CD4-positive, CD25-positive, alpha-beta regulatory T cell (primary cell): ENCODE measurements at regions not wholly inside any gene's neighbourhood (a gene's known extent, or its start where the extent isn't known, plus 50 kb on each side); places are given as distances from the start of the nearest gene placed in this dataset.
"Not testable (repeated sequence)": the region's sequence is repeated elsewhere in the genome, so short reads cannot be mapped to it uniquely, and the experiment has no call there.

Source experiments
- ATAC-seq, 2 donors: fragments of 150-1000 bp; cut with Tn5 transposase; one replicate each; pipeline ENCODE4 v1.10.0; 2021; ENCODE audit warnings: low read depth in 2 of 2, moderate number of reproducible peaks in 2 of 2, moderate library complexity in 1 of 2
- DNase-seq, 3 donors: peaks; one replicate each; pipeline versions ENCODE4 v3.0.0 to v3.0.0-alpha.2; 2012 to 2022; ENCODE audit warnings: mixed read lengths in 1 of 3
- H3K27ac ChIP-seq: one replicate; pipeline ENCODE4 v1.7.0; 2013; ENCODE audit warnings: mild to moderate bottlenecking, low read length; ENCODE audit not compliant: insufficient read depth, poor library complexity, severe bottlenecking
- H3K27me3 ChIP-seq: one replicate; pipeline ENCODE4 v1.7.0; 2013; ENCODE audit warnings: low read length; ENCODE audit not compliant: control insufficient read depth, insufficient read depth
- H3K36me3 ChIP-seq: one replicate; pipeline ENCODE4 v1.7.0; 2013; ENCODE audit warnings: mild to moderate bottlenecking, low read length, moderate library complexity; ENCODE audit not compliant: control insufficient read depth, insufficient read depth
- H3K4me1 ChIP-seq: 2 replicates; pipeline ENCODE4 v1.7.0; 2013; ENCODE audit warnings: mild to moderate bottlenecking, low read length; ENCODE audit not compliant: insufficient read depth, control insufficient read depth, poor library complexity, severe bottlenecking
- H3K4me3 ChIP-seq: one replicate; pipeline ENCODE4 v1.7.0; 2013; ENCODE audit warnings: low read depth, mild to moderate bottlenecking, low read length, moderate library complexity
- H3K9me3 ChIP-seq, 2 experiments: 1 replicate in 1 of 2; 2 replicates in 1 of 2; pipeline ENCODE4 v1.7.0; 2013; ENCODE audit warnings: low read length in 2 of 2, mild to moderate bottlenecking in 1 of 2, moderate library complexity in 1 of 2; ENCODE audit not compliant: control insufficient read depth in 2 of 2
- H3K27ac Mint-ChIP-seq, 3 donors: one replicate each; pipeline ENCODE4 v1.8.0; 2020 to 2022; ENCODE audit warnings: mild to moderate bottlenecking in 3 of 3, mixed read lengths in 3 of 3, moderate library complexity in 2 of 3
- H3K27me3 Mint-ChIP-seq: one replicate; pipeline ENCODE4 v1.8.0; 2022; ENCODE audit warnings: mild to moderate bottlenecking, mixed read lengths
- H3K36me3 Mint-ChIP-seq: one replicate; pipeline ENCODE4 v1.8.0; 2020; ENCODE audit warnings: mixed read lengths
- H3K4me1 Mint-ChIP-seq, 4 donors: one replicate each; pipeline ENCODE4 v1.8.0; 2020 to 2022; ENCODE audit warnings: mixed read lengths in 4 of 4, mild to moderate bottlenecking in 1 of 4
- H3K4me3 Mint-ChIP-seq, 4 donors: one replicate each; pipeline ENCODE4 v1.8.0; 2020 to 2022; ENCODE audit warnings: mild to moderate bottlenecking in 4 of 4, mixed read lengths in 4 of 4, moderate library complexity in 3 of 4
- H3K9me3 Mint-ChIP-seq, 7 donors: one replicate each; pipeline ENCODE4 v1.8.0; 2020 to 2022; ENCODE audit warnings: mixed read lengths in 7 of 7, mild to moderate bottlenecking in 3 of 7, moderate library complexity in 2 of 7

- no peak for ATAC-seq
- no peak overlapping the region for H3K27ac Mint-ChIP-seq
- no peaks in the 10 kb centered on the region for H3K36me3 Mint-ChIP-seq
These were observed 242.1 kb upstream of the CYRIA start for GRCh38 chr2:16907645-16908282.

GRCh38 chr2:16905325-16905724 is 239.7 kb upstream of the CYRIA start:
- H3K27me3 ChIP-seq, H3K36me3 ChIP-seq, H3K9me3 ChIP-seq, H3K4me1 ChIP-seq, H3K27me3 Mint-ChIP-seq, ATAC-seq, H3K4me3 Mint-ChIP-seq, H3K27ac Mint-ChIP-seq, H3K4me1 Mint-ChIP-seq, H3K27ac ChIP-seq, H3K4me3 ChIP-seq, H3K36me3 Mint-ChIP-seq, DNase-seq: not testable (repeated sequence)
- peaks cover 0 to 11% (median 4%) of the 10 kb centered on the region in 7 donors for H3K9me3 Mint-ChIP-seq

More at GRCh38 chr2:16907645-16908282, 242.1 kb upstream of the CYRIA start:
- Histone ChIP-seq H3K36me3 (no peaks in the 10 kb centered on the region), H3K9me3 (no peaks in the 10 kb centered on the region), H3K4me3 (no peak overlapping the region), H3K27me3 (no peaks in the 10 kb centered on the region), H3K27ac (no peak overlapping the region), H3K4me1 (no peaks in the 10 kb centered on the region)
- H3K9me3 Mint-ChIP-seq = peaks cover 0 to 11% (median 4%) of the 10 kb centered on the region in 7 donors
- H3K27me3 Mint-ChIP-seq = no peaks in the 10 kb centered on the region
- H3K4me1 Mint-ChIP-seq = no peaks in the 10 kb centered on the region
- DNase-seq = no peak
- no peak overlapping the region for H3K4me3 Mint-ChIP-seq

DNA sequence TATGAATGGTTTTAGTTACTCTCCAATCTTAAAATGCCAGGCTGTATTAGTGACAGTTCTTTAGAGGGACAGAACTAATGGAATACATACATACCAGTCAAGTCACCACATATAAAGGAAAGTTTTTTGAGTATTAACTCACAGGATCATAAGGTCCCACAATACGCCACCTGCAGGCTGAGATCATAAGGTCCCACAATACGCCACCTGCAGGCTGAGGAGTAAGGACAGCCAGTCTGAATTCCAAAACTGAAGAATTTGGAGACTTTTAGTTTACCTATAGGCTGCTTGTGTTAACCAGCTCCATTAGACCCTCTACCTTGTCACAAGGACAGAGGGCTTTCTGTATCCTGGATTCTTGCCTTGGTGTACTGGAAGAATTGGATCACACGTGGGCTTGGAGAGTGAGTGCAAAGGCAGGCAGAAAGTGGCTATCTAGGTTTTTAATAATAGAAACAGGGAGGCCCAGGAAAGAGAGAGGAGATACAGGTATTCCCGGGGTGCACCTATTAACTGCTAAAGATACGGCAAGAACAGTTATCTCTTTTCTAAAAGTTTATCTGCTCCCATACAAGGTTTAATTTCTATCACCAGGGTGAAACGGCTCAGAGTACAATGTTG is 234.9 kb upstream of the CYRIA start:
- H3K4me1 Mint-ChIP-seq = no peaks in the 10 kb centered on the region
- H3K36me3 Mint-ChIP-seq = no peaks in the 10 kb centered on the region
- Histone ChIP-seq H3K27me3 (no peaks in the 10 kb centered on the region), H3K36me3 (no peaks in the 10 kb centered on the region), H3K4me1 (no peaks in the 10 kb centered on the region), H3K9me3 (no peaks in the 10 kb centered on the region), H3K27ac (no peak overlapping the region), H3K4me3 (no peak overlapping the region)
- DNase-seq = no peak
- no peaks in the 10 kb centered on the region for H3K27me3 Mint-ChIP-seq
- peaks cover 0 to 8% (median 0%) of the 10 kb centered on the region in 7 donors for H3K9me3 Mint-ChIP-seq
- H3K27ac Mint-ChIP-seq = no peak overlapping the region
- no peak for ATAC-seq
- H3K4me3 Mint-ChIP-seq = no peak overlapping the region

GRCh38 chr2:16899958-16900357 is 234.3 kb upstream of the CYRIA start:
- Histone ChIP-seq H3K27me3 (no peaks in the 10 kb centered on the region), H3K36me3 (no peaks in the 10 kb centered on the region), H3K4me1 (no peaks in the 10 kb centered on the region), H3K27ac (no peak overlapping the region), H3K9me3 (no peaks in the 10 kb centered on the region), H3K4me3 (no peak overlapping the region)
- Mint-ChIP-seq H3K36me3 (no peaks in the 10 kb centered on the region), H3K27me3 (no peaks in the 10 kb centered on the region), H3K4me3 (no peak overlapping the region), H3K4me1 (no peaks in the 10 kb centered on the region), H3K27ac (no peak overlapping the region), H3K9me3 (peaks cover 0 to 8% (median 1%) of the 10 kb centered on the region in 7 donors)
- ATAC-seq = no peak
- no peak for DNase-seq

GRCh38 chr2:16890081-16890480 is 224.4 kb upstream of the CYRIA start:
- Histone ChIP-seq H3K27me3 (no peaks in the 10 kb centered on the region), H3K27ac (no peak overlapping the region), H3K4me1 (no peaks in the 10 kb centered on the region), H3K36me3 (no peaks in the 10 kb centered on the region), H3K9me3 (no peaks in the 10 kb centered on the region), H3K4me3 (no peak overlapping the region)
- no peaks in the 10 kb centered on the region for H3K36me3 Mint-ChIP-seq
- DNase-seq (no peak), ATAC-seq (no peak)
- no peak overlapping the region for H3K27ac Mint-ChIP-seq
- H3K4me1 Mint-ChIP-seq = no peaks in the 10 kb centered on the region
- H3K27me3 Mint-ChIP-seq = no peaks in the 10 kb centered on the region
- no peak overlapping the region for H3K4me3 Mint-ChIP-seq
- peaks cover 0 to 5% (median 1%) of the 10 kb centered on the region in 7 donors for H3K9me3 Mint-ChIP-seq

GRCh38 chr2:16885027-16885426 is 219.4 kb upstream of the CYRIA start:
- Mint-ChIP-seq H3K4me3 (no peak overlapping the region), H3K27me3 (no peaks in the 10 kb centered on the region), H3K9me3 (peaks cover 2 to 10% (median 6%) of the 10 kb centered on the region in 7 donors), H3K4me1 (no peaks in the 10 kb centered on the region), H3K27ac (no peak overlapping the region), H3K36me3 (no peaks in the 10 kb centered on the region)
- H3K27me3 ChIP-seq = no peaks in the 10 kb centered on the region
- H3K4me3 ChIP-seq = no peak overlapping the region
- H3K4me1 ChIP-seq = no peaks in the 10 kb centered on the region
- no peak overlapping the region for H3K27ac ChIP-seq
- H3K9me3 ChIP-seq = no peaks in the 10 kb centered on the region
- DNase-seq (no peak), ATAC-seq (no peak)
- H3K36me3 ChIP-seq = no peaks in the 10 kb centered on the region

DNA sequence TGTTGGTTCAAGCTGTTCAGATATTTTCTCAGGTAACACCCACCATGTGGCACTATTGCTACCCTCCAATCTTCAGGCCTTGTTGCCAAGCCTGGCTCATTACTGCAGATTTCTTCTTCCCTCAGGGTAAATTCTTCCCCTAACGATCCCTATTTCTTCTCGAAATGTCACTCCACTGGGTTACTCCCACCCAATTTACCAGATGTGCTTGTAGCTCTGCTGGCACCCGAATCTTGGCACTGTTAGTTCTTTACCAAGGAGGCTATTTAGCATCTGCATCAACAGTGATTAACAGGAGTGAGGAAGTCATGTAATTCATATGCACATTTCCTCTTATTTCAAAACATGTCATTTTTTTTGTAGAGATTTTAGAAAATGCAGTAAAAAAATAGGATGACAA is 217.1 kb upstream of the CYRIA start:
- H3K27ac Mint-ChIP-seq = no peak overlapping the region
- H3K36me3 ChIP-seq = no peaks in the 10 kb centered on the region

DNA sequence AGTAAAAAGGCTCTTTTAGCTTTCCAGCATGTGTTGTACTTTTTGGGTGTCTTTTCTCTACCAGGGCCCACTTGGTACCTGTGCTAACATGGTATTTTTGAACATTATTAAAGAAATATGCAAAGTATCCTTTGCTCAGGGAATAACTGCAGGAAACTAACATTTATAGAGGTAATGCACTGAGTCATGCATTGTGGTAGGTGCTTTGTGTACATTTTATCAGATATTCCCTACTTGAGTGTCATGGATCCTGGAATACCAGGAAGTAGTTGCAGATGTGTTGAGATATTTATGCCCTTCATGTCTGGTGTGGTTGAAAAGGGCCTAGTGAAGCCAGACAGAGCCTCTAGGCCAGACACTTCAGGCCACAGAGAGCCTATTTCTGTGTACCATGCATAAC is 215.5 kb upstream of the CYRIA start:
- H3K4me1 ChIP-seq = no peaks in the 10 kb centered on the region
- no peaks in the 10 kb centered on the region for H3K27me3 ChIP-seq
- DNase-seq = no peak
- Mint-ChIP-seq H3K4me3 (no peak overlapping the region), H3K27me3 (no peaks in the 10 kb centered on the region), H3K4me1 (no peaks in the 10 kb centered on the region), H3K36me3 (no peaks in the 10 kb centered on the region), H3K27ac (no peak overlapping the region), H3K9me3 (peaks cover 2 to 10% (median 5%) of the 10 kb centered on the region in 7 donors)
- no peak overlapping the region for H3K27ac ChIP-seq
- H3K36me3 ChIP-seq = no peaks in the 10 kb centered on the region
- H3K4me3 ChIP-seq = no peak overlapping the region
- H3K9me3 ChIP-seq = no peaks in the 10 kb centered on the region
- no peak for ATAC-seq

More for the DNA sequence above, 217.1 kb upstream of the CYRIA start:
- Histone ChIP-seq H3K4me3 (no peak overlapping the region), H3K27ac (no peak overlapping the region), H3K27me3 (no peaks in the 10 kb centered on the region), H3K9me3 (no peaks in the 10 kb centered on the region), H3K4me1 (no peaks in the 10 kb centered on the region)
- H3K9me3 Mint-ChIP-seq = peaks cover 2 to 10% (median 5%) of the 10 kb centered on the region in 7 donors
- no peaks in the 10 kb centered on the region for H3K4me1 Mint-ChIP-seq
- H3K36me3 Mint-ChIP-seq = no peaks in the 10 kb centered on the region
- no peak overlapping the region for H3K4me3 Mint-ChIP-seq
- no peaks in the 10 kb centered on the region for H3K27me3 Mint-ChIP-seq
- DNase-seq (no peak), ATAC-seq (no peak)
